Cerebellar cortex (tissue), 1 donor: ENCODE measurements at regions not wholly inside any gene's neighbourhood (a gene's known extent, or its start where the extent isn't known, plus 50 kb on each side); places are given as distances from the start of the nearest gene placed in this dataset.

Source experiments
- DNase-seq: peaks from one replicate; pipeline ENCODE4 v3.0.0-alpha.2; 2015; ENCODE audit warnings: low spot score

DNA sequence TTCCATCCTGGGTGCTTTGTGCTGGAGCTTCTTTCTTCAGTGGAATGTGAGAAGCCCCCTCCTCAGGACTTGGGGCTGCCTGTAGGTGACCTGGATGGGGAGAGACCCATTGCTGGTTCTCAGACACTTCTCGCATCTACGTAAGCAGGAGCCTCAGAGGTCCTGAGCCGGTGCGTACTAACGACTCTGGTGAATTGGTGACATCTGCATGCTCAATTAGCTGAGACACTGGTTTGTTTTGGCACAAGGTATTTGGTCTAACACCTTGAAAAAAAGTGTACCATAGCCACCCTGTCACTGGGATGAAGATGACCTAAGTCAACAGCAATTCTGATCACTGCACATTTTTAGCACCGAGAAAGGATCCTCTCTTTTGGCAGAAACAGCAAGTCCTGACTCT, 57.7 kb downstream of the LRRC30 start:
- no peak for DNase-seq

DNA sequence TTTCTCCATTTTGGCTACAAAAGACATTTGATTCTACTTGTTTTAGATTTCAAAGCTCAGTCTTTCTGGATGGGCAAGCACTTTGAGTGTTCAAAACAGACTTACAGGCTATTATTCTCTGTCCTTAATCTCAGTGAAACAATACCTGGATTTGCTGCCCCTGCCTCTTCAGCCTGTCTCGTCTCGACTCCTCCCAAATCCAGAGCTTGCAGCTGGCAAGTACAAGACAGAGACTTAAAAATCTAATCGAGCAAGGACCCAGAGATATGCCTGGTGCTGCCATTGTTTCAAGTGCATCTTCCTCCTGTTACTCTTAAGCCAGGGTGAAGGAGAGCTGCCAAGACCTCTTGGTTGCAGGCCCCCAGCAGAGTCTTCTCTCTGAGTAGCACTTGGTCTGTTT, 59.2 kb downstream of the LRRC30 start:
- DNase-seq, result no peak

DNA sequence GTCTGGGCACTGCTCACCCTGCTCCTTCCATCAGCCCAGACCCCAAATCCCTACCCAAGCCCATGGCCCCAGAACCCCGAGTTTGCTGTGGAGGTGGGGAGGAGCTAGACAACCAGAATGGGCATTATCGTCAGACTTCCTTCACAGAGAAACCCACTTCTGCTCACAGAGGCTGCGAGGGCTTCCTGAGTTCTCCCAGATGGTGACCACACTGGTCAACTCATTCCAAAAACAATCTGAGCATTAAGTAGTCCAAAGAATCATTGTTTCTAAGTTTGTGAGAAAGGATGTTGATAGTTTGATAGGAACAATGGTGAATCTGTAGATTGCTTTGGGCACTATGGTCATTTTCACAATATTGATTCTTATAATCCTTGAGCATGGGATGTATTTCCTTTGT, 60.2 kb downstream of the LRRC30 start:
- DNase-seq, result no peak

DNA sequence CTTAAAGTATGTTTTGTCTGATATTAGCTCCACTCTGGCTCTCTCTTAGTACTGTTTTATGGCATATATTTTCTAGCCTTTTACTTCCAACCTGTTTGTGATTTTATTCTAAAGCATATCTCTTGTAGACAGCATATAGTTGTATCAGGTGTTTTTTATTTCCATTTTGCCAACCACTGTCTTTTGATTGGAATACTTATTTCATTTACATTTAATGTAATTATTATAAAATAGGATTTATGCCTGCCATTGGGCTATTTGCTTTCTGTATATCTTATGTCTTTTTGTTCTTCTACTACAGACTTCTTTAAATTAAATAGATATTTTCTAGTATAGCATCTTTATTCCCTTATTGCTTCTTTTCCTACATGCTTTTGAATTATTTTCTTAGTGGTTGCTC, 67.3 kb downstream of the LRRC30 start:
- DNase-seq, result no peak

DNA sequence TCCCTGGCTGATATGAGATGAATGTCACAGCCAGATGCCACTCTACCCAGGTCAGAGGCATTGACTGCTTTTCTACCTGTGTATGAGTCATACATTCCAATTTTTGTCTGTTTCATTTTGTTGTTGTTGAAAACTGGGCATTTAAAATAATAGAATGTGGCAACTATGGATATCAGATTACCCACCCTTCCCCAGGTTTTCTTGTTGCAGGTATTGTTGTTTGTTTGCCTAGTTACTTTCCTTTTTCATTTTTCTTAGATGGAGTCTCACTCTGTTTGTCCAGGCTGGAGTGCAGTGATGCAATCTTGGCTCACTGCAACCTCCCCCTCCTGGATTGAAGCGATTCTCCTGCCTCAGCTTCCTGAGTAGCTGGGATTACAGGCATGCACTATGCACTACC, 70.2 kb downstream of the LRRC30 start:
- DNase-seq, result no peak

DNA sequence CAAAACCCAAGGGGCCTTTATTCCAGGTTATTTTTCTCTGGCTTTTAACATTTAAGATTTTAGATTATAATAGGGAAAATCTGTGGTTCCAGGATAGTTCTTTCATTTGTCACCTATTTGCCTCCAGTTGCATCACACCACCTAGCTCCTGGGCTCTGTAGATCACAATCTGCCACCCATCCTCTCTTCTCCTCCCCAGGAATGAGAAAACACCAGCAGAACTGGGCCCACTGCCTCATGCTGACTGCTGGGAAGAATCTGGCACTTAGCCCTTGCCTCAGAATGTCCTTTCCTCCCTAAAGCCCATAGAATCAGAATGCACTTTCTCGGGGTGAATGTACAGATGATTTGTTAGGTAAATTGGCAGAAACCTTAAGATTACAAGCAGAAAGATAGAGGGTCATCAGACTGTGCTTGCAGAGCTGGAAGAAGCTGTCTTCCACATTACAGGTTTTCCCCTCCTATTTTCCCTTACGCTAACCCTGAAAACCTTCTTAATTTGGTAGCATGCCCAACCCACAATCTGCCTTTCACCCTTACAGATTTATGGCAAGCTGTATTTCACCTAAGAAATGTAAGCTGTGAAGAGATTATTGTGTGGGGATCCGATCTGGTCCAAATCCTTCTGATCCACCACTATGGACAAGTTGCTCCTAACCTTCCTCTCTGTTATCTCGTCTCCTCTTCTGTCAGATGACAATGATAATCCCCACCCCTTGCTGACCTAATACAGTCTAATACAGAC, 72.6 kb downstream of the LRRC30 start:
- no peak for DNase-seq

DNA sequence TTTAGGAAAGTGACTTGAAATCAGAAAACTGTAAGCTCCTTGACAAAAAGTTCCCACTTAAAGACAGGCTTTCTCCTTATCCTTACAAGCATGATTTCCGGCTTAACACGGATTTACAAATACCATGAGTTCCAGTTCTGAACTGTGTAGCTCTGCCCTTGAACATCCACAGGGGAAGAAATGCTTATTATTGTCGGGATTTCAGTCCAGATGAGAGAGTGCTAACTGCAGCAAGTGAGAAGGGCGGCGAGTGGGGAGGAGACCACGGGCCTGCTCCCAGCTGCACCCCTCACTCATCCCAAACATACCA, 73.1 kb downstream of the LRRC30 start:
- DNase-seq, result no peak

DNA sequence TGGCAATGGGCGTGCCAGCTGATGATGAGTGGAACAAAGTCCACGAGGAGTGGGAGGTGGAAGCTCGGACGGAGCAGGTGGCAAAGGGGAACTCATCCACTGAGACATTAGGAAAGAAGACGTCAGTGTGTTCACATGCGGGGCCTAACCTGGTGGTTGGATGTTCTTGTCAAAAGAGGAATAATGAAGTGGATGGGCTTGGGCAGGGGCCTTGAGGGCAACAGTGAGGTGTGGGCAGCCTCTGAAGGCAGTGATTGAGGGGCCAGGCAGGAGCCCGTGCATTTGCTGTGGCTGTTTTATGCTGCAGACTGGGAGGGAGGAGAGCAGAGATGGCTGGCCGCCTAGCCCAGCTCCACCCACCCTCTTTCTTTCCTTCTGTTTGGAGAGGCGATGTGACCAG, 74.5 kb downstream of the LRRC30 start:
- no peak for DNase-seq

DNA sequence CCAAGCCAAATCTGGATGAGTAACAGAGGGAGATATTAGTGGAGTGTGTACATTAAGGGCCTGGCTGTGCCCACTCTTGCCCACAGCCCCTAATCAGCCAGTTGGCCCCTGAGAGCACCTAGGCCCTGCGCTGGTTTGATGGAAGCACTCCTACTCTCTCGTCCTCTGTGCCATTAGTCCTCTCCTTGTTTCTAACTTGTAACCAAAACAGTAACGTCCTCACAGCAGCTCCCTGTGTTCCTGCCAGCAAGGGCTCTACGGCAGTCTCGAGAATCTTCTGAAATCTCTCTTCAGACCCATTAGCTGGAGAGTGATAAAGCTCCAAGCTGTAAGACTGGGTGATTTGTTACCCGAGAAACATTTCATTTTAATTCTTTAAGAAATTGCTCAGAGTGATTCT, 76.1 kb downstream of the LRRC30 start:
- no peak for DNase-seq

DNA sequence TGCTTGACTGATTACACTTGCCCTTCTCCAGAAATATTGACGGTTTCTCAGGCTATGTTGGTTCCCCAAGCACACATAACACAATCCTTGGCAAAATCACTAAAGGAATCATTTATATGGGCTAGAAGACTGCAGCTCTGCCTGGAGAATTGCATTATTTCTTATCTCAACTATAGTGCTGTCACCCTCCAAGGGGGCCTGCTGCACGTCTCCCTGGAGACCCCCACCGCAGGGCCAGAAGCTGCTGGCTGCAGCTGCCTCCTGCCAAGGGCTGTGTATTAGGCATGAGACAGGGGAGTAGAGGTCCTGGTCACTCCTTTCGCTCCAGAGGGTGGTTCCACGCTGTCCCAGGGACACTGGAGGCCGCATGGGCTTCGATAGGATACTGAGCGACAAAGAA, 76.6 kb downstream of the LRRC30 start:
- DNase-seq, result no peak

DNA sequence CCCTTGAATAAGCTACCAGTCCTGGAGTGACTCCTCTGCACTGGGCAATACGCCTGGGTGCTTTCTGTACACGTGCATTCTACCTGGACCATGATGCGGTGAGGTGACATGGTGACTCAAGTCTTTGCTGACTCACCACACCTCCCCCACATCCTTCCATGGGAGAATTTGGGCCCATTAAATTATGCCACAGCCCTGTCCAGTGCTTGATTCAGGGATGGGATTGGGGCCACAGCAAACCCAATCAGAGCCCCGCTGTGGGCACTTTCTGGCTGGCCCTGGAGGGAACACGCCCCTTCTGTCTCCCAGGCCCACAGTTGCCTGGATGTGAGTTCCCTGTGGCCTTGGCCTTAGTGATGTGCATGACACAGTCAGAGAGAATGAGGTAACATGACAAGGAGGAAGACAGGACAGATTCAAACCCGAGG, 86.9 kb downstream of the LRRC30 start:
- DNase-seq, result no peak

DNA sequence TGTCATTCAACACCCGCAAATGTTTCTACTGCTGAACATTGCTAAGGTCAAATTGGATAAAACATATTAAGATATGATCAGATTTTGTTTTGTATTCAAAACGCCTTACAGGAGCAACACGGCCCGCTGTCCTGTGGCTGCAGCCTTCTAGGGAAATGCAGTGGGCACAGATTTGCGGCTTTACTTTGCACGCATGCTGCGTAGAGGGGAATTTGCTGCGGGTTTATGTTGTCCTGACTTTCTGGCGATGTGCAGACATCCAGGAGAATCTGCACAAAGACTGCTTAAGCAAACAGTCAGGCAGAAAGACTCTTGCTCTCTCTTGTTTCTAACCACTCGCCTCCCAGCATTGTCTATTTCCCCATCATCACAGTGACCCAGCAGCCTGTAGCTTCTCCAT, 88.3 kb downstream of the LRRC30 start:
- no peak for DNase-seq

DNA sequence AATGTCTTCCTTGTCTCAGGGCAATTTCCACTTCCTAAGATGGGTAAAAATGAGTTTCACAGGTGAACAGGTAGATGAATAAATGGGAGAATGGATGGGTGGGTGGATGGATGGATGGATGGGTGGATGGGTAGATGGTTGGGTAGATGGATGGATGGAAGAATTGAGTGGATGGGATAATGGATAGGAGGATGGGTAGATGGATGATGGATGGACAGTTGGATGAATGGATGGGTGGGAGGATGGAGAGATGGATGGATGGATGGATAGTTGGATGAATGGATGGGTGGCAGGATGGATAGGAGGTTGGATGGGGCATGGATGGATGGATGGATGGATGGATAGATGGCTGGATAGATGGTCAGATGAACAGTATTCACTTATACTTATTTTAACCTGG, 90.9 kb downstream of the LRRC30 start:
- DNase-seq, result no peak

DNA sequence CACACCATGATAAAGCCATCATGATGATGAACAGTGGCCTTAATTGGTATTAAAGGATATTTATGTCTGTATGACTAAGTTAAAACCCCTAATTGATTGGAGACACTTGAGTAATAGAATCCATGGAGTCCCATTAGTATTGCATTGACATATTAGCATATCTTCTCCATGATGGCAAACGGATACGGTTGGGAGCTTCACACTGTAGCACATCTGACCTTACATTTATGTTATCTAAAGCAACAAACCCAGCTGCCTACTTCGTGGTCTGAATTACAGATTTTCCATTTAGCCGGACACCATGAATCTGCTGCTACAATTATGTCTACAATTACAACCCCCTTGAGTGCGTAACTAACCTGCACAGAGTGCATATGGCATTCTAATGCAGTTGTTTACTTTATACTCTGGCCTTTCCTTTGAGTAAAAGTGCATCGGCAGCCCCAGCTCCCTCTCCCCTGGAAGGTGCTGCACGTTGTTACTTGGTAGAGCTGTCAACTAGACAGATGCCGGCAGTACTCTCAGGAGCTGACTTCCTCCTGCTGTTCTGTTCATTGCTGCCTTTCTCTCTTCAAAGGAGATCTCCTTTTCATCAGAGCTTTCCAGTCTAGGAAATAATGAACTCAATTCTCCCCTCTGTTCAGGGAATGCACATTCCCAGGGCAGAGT, 92.1 kb downstream of the LRRC30 start:
- DNase-seq, result no peak

DNA sequence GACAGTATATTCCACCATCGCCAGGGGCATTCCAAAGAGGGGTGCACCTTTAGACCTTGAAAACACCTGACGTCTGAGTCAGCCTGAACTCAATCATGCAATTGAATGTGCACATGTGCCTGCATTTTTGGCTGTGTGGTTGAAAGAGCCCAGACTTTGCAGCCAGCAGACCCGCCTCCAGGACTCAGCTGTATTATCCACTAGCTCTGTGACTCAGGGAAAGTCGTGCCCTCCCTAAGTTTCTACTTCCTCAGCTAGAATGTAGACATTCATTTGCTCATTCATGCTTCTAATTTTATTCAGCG, 94.2 kb downstream of the LRRC30 start:
- no peak for DNase-seq

DNA sequence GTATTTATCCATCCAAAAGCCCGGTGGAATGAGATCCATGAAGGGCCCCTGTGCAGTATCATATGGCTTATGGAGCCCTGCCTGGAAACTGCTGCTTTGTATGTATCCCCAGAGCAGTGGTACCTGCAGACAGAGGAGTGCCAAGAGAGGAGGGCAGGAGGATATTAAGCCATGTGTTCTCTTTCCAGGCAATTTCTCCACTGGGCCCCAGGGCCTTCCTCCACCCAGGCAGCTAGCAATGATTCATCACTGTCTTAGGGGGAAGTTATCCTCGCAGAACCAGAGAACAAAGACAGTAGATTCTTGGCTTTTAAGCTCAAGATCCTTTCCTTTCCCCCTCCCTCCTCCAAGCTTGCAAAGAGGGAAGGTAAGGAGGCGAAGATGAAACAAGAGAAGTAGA, 98.1 kb downstream of the LRRC30 start:
- DNase-seq, result no peak

DNA sequence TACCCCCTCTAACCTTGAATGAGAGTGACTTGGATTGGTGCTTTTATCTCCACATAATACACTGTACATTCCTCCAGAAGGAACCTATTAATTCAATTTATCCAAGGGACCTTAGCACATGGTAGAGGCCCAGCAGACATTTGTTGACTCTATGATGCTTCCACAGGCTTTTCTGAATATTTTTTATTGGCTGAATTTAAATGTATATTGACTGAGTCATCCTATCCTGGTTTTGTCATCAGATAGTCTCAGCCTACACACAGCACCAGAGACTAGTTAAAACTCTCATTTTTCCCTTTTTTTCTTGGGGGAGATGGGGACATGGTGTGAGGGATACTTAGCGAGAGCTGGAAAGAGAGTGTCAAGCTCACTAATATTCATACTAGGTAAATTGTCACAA, 101.6 kb downstream of the LRRC30 start:
- DNase-seq, result no peak

DNA sequence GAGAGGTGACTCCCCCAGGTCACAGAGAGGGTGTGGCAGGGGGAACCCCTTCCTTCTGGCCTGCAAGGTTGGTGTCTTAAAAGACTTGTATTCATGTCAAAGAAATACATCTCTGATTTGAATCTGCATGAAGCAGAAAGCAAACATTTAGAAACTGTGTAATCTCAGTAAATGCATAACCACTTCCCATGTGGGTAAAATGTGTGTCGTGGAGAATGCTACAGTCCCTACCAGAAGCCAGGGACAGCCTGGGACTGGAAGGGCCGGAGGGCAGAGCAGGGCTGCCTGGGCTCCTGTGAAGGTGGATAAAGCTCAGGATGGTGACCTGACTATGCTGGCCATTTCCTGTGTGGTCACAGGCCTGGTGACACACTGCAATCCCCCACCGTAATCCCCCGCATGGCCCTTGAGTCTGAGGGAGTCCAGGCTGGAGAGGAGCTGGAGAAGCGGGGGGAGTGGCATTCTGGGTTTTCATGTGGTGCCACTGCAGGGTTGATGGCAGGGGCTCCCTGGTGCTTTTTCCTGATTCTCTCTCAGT, 102.2 kb downstream of the LRRC30 start:
- no peak for DNase-seq

DNA sequence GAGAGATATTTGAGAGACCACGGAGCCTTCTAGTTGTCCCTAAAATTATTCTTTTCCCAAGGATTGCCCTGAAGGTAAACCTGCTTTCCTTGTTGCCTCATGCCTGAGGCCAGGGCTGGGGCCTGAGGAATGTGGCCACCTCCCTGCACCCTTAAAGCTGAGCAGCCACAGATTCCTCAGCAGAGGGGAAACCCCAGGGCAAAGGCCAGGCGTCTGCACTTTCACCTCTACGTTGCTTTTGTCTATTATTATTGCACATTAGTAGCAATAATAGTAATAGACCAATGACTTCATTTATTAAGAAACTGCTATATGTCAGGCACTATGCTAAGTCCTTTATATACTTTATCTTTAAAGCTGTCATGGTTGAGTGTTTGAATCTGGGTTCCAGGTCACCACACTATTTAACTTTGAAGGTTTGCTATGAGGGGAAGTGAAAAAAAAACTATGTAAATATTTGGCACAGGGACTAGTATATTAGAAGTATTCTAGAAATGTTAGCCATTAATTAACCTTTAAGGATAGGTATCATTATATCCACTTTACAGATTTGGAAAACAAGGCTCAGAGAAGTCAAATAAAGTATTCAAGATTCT, 104.2 kb downstream of the LRRC30 start:
- no peak for DNase-seq

DNA sequence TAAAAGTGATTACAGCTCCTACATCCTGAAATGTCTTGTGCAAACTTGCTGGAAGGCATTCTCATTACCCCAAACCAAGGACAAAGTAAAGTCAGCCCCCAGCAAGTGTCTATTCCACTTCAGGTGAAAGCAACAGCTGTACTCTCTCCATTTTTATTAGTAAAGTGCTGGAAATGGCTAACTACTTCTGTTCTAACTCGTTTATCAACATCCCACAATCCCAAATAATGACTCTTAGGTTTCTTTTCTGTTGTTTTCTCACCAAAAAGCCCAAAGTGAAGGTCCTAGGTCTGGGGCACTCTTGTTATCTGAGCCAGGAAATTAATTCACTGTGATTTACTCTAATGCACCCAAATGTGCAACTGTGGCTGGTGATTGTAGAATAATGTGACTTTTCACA, 105.7 kb downstream of the LRRC30 start:
- DNase-seq, result no peak

DNA sequence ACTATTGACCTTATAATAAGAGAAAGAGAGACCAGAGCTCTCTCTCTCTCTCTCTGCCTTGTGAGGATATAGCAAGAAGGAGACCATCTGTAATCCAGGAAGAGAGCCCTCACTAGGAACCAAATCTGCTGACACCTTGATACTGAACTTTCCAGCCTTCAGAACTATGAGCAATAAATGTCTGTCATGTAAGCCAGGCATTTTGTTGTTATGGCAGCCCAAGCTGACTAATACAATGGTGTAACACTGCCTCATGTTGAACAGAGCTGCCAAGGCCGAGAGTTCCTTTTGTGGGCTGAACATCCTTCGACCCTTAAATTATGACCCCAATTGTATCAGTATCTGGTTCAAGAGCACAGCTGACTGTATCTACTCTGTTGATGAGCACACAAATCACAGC, 108.0 kb downstream of the LRRC30 start:
- DNase-seq, result no peak

DNA sequence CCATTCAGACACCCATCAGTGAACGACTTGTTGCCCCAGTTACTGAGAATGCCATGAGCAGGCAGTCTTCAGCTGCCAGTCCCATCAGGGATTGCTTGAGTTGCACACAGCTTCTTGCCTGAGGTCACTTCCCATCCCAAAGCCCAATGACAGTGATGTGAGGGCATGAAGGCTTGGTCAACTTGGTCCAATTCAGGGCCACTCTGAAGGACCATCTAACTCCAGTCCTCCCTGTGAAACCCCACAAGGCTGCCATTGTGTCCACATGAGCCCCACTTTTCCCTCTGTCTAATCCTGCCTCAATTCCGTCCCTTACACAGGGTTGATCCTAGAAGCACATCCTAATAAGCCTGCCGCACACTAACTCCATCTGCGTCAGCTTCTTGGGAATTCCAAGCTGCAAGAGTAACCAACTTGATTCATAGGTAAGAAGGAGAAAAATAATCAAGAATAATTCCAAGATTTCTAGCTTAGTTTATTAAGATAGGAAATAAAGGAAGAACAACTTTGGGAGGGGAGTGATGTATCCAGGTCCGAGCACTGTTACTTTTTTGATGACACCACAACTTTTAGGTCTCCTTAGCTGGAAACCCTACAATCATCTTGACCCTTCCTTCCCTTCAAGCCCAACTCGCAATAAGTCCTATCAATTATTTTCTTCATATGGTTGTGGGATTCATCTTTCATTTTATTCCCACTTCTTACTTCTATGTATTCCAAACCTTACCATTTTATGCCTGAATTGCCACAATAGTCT, 110.9 kb downstream of the LRRC30 start:
- DNase-seq, result no peak
